ENCODE measurements at regions not wholly inside any gene's neighbourhood (a gene's known extent, or its start where the extent isn't known, plus 50 kb on each side); places are given as distances from the start of the nearest gene placed in this dataset.
A peak's percentile ranks its signal among the peaks of the same experiment; 100 is the strongest.

GRCh38 chr3:23002836-23003732 is 200.0 kb upstream of the UBE2E2 start:
- DNase-seq (ENCODE audit: unreplicated experiment), result peak; percentile 57
- no peak overlapping the region for H3K4me3 Mint-ChIP-seq (ENCODE audit: unreplicated experiment)
- no peaks in the 10 kb centered on the region for H3K27me3 Mint-ChIP-seq (ENCODE audit: insufficient read depth, unreplicated experiment)
- intact Hi-C loops (cut with micrococcal nuclease), result no loop called here
- no peaks in the 10 kb centered on the region for H3K9me3 Mint-ChIP-seq (ENCODE audit: unreplicated experiment)
- ChIA-PET POLR2A (interaction anchor here (1.5 to 1.8 kb wide), 2 partner anchors 8 to 17 kb away, joined by 3 to 9 read pairs; no protein-coding TSS in a partner anchor), CTCF (interaction anchor here (0.6 kb wide), 1 partner anchor 65 kb away, joined by 3 read pairs; no protein-coding TSS in a partner anchor)
- TF ChIP-seq CTCF (IDR thresholded peaks at IDR 0.05; ENCODE audit: unreplicated experiment), result no peak
- no peaks in the 10 kb centered on the region for H3K36me3 Mint-ChIP-seq (ENCODE audit: insufficient read depth, unreplicated experiment)
- BruUV-seq (replicated peaks), result no TSS peak
- no peak overlapping the region for H3K27ac Mint-ChIP-seq (ENCODE audit: low read depth, unreplicated experiment)
- H3K4me1 Mint-ChIP-seq (ENCODE audit: insufficient read depth, unreplicated experiment), result peaks cover 23% of the 10 kb centered on the region

- no peaks in the 10 kb centered on the region for H3K27me3 Mint-ChIP-seq (ENCODE audit: insufficient read depth, unreplicated experiment)
- intact Hi-C loops (cut with micrococcal nuclease), result no loop called here
- no peaks in the 10 kb centered on the region for H3K36me3 Mint-ChIP-seq (ENCODE audit: insufficient read depth, unreplicated experiment)
- CTCF ChIA-PET, result no interaction called here
- POLR2A ChIA-PET, result interaction anchor here (1.5 kb wide), 1 partner anchor 17 kb away, joined by 3 read pairs; no protein-coding TSS in a partner anchor
- no TSS peak for BruUV-seq (replicated peaks)
- no peaks in the 10 kb centered on the region for H3K9me3 Mint-ChIP-seq (ENCODE audit: unreplicated experiment)
- H3K4me1 Mint-ChIP-seq (ENCODE audit: insufficient read depth, unreplicated experiment), result peaks cover 23% of the 10 kb centered on the region
- H3K4me3 Mint-ChIP-seq (ENCODE audit: unreplicated experiment), result no peak overlapping the region
- no peak for TF ChIP-seq CTCF (IDR thresholded peaks at IDR 0.05; ENCODE audit: unreplicated experiment)
- DNase-seq (ENCODE audit: unreplicated experiment), result no peak
- no peak overlapping the region for H3K27ac Mint-ChIP-seq (ENCODE audit: low read depth, unreplicated experiment)
Measured at GRCh38 chr3:23003733-23004046, 199.4 kb upstream of the UBE2E2 start.

GRCh38 chr3:23004971-23005370 is 198.2 kb upstream of the UBE2E2 start:
- no peaks in the 10 kb centered on the region for H3K36me3 Mint-ChIP-seq (ENCODE audit: insufficient read depth, unreplicated experiment)
- BruUV-seq (replicated peaks), result no TSS peak
- DNase-seq (ENCODE audit: unreplicated experiment), result peak; percentile 77
- CTCF ChIA-PET, result no interaction called here
- no peak for TF ChIP-seq CTCF (IDR thresholded peaks at IDR 0.05; ENCODE audit: unreplicated experiment)
- no peaks in the 10 kb centered on the region for H3K27me3 Mint-ChIP-seq (ENCODE audit: insufficient read depth, unreplicated experiment)
- no peaks in the 10 kb centered on the region for H3K9me3 Mint-ChIP-seq (ENCODE audit: unreplicated experiment)
- peak overlapping the region; percentile 36 for H3K27ac Mint-ChIP-seq (ENCODE audit: low read depth, unreplicated experiment)
- peaks cover 23% of the 10 kb centered on the region for H3K4me1 Mint-ChIP-seq (ENCODE audit: insufficient read depth, unreplicated experiment)
- H3K4me3 Mint-ChIP-seq (ENCODE audit: unreplicated experiment), result no peak overlapping the region
- intact Hi-C loops (cut with micrococcal nuclease), result no loop called here
- POLR2A ChIA-PET, result no interaction called here

GRCh38 chr3:23017801-23018200 is 185.3 kb upstream of the UBE2E2 start:
- Mint-ChIP-seq H3K27me3 (ENCODE audit: insufficient read depth, unreplicated experiment) (peaks cover under 1% of the 10 kb centered on the region), H3K4me3 (ENCODE audit: unreplicated experiment) (no peak overlapping the region), H3K36me3 (ENCODE audit: insufficient read depth, unreplicated experiment) (no peaks in the 10 kb centered on the region), H3K9me3 (ENCODE audit: unreplicated experiment) (no peaks in the 10 kb centered on the region), H3K27ac (ENCODE audit: low read depth, unreplicated experiment) (no peak overlapping the region), H3K4me1 (ENCODE audit: insufficient read depth, unreplicated experiment) (peaks cover 21% of the 10 kb centered on the region)
- intact Hi-C loops (cut with micrococcal nuclease), result no loop called here
- POLR2A ChIA-PET, result interaction anchor here (0.6 to 1.1 kb wide), 2 partner anchors 38 to 74 kb away, joined by 4 to 5 read pairs; no protein-coding TSS in a partner anchor
- peak; percentile 55 for DNase-seq (ENCODE audit: unreplicated experiment)
- BruUV-seq (replicated peaks), result no TSS peak
- CTCF ChIA-PET, result interaction anchor here (0.6 to 1.1 kb wide), 3 partner anchors 18 to 54 kb away, joined by 3 read pairs; no protein-coding TSS in a partner anchor
- TF ChIP-seq CTCF (IDR thresholded peaks at IDR 0.05; ENCODE audit: unreplicated experiment), result no peak

Measured in MCF 10A (cell line).